WTC11 (cell line): ENCODE measurements at regions not wholly inside any gene's neighbourhood (a gene's known extent, or its start where the extent isn't known, plus 50 kb on each side); places are given as distances from the start of the nearest gene placed in this dataset.

ENCODE experiments used
- ATAC-seq: fragments of 200-7000 bp; cut with Tn5 transposase; 2 replicates; pipeline ENCODE4 v1.10.0; 2021; ENCODE audit warnings: mild to moderate bottlenecking, moderate library complexity
- CTCF ChIA-PET: fragments of 300-600 bp; sonication (Branson Sonifier 250); formaldehyde crosslinking; loops from one replicate; lab custom pipeline; 2021; ENCODE audit warnings: antibody characterized with exemption; lab: Charles Lee
- POLR2A ChIA-PET: fragments of 350-600 bp; sonication (Branson Sonifier 250); formaldehyde crosslinking; loops from one replicate; lab custom pipeline; 2021; ENCODE audit warnings: antibody characterized with exemption; lab: Charles Lee
- DNase-seq: peaks from one replicate; pipeline ENCODE4 v3.0.0; 2021; ENCODE audit warnings: low spot score
- H3K27ac Mint-ChIP-seq: 2 replicates; pipeline ENCODE4 v1.8.0; 2021; ENCODE audit warnings: mixed read lengths
- H3K27me3 Mint-ChIP-seq: 2 replicates; pipeline ENCODE4 v1.8.0; 2021; ENCODE audit warnings: low read depth, mild to moderate bottlenecking, moderate library complexity, mixed read lengths
- H3K36me3 Mint-ChIP-seq: 2 replicates; pipeline ENCODE4 v1.8.0; 2021; ENCODE audit warnings: mixed read lengths
- H3K4me1 Mint-ChIP-seq: 2 replicates; pipeline ENCODE4 v1.8.0; 2022; ENCODE audit warnings: mixed read lengths
- H3K4me3 Mint-ChIP-seq: 2 replicates; pipeline ENCODE4 v1.8.0; 2021; ENCODE audit warnings: mild to moderate bottlenecking, moderate library complexity, mixed read lengths
- H3K9me3 Mint-ChIP-seq: 2 replicates; pipeline ENCODE4 v1.8.0; 2021; ENCODE audit warnings: mixed read lengths
- CBFB ChIP-seq: sonication (generic); formaldehyde crosslinking; IDR thresholded peaks from 2 replicates; pipeline ENCODE4 v1.8.1; 2022; ENCODE audit warnings: mild to moderate bottlenecking, low read depth, missing genetic modification reagents
- ERG ChIP-seq: fragments of 250-450 bp; sonication (Bioruptor Pico); IDR thresholded peaks from 2 replicates; pipeline ENCODE4 v1.8.0; 2021; ENCODE audit warnings: mild to moderate bottlenecking
- NR3C1 ChIP-seq: sonication (generic); formaldehyde crosslinking; conservative IDR thresholded peaks from 2 replicates; pipeline ENCODE4 v1.8.1; 2023; ENCODE audit warnings: low read depth, mild to moderate bottlenecking, missing genetic modification reagents
- RELA ChIP-seq: sonication (generic); formaldehyde crosslinking; IDR thresholded peaks from 2 replicates; pipeline ENCODE4 v1.8.1; 2022; ENCODE audit warnings: missing genetic modification reagents, mild to moderate bottlenecking, borderline replicate concordance
- SMAD4 ChIP-seq: sonication (generic); formaldehyde crosslinking; IDR thresholded peaks from 2 replicates; pipeline ENCODE4 v1.8.0; 2022; ENCODE audit warnings: mild to moderate bottlenecking, missing genetic modification reagents
- SOX15 ChIP-seq: fragments of 250-450 bp; sonication (Bioruptor Pico); IDR thresholded peaks from 2 replicates; pipeline ENCODE4 v1.9.0; 2021; ENCODE audit warnings: mild to moderate bottlenecking
- ZBTB21 ChIP-seq: sonication (generic); formaldehyde crosslinking; IDR thresholded peaks from 2 replicates; pipeline ENCODE4 v1.8.1; 2023; ENCODE audit warnings: mild to moderate bottlenecking, missing genetic modification reagents, borderline replicate concordance
- ZMAT4 ChIP-seq: fragments of 250-450 bp; sonication (Bioruptor Pico); IDR thresholded peaks from 2 replicates; pipeline ENCODE4 v1.9.0; 2021; ENCODE audit warnings: mild to moderate bottlenecking
- ZNF219 ChIP-seq: sonication (generic); formaldehyde crosslinking; IDR thresholded peaks from 2 replicates; pipeline ENCODE4 v1.8.0; 2023; ENCODE audit warnings: missing genetic modification reagents, mild to moderate bottlenecking, borderline replicate concordance
- ZNF317 ChIP-seq: sonication (generic); formaldehyde crosslinking; IDR thresholded peaks from 2 replicates; pipeline ENCODE4 v1.8.1; 2023; ENCODE audit warnings: low read depth, mild to moderate bottlenecking, moderate library complexity, missing genetic modification reagents, borderline replicate concordance
- ZNF396 ChIP-seq: fragments of 250-450 bp; sonication (Bioruptor Pico); IDR thresholded peaks from 2 replicates; pipeline ENCODE4 v1.8.0; 2021; ENCODE audit warnings: mild to moderate bottlenecking, moderate library complexity, borderline replicate concordance
- ZNF416 ChIP-seq: fragments of 250-450 bp; sonication (Bioruptor Pico); IDR thresholded peaks from 2 replicates; pipeline ENCODE4 v1.9.0; 2021; ENCODE audit warnings: mild to moderate bottlenecking, inconsistent platforms
- TF ChIP-seq, protein P1 (sequence below): sonication (generic); formaldehyde crosslinking; conservative IDR thresholded peaks from 2 replicates; pipeline ENCODE4 v1.8.1; 2023; ENCODE audit warnings: mild to moderate bottlenecking, low read depth, missing genetic modification reagents, moderate library complexity
- TF ChIP-seq, protein P2 (sequence below): sonication (generic); formaldehyde crosslinking; IDR thresholded peaks from 2 replicates; pipeline ENCODE4 v1.8.0; 2022; ENCODE audit warnings: mild to moderate bottlenecking, missing genetic modification reagents
- TF ChIP-seq, protein P3 (sequence below): sonication (generic); formaldehyde crosslinking; IDR thresholded peaks from 2 replicates; pipeline ENCODE4 v1.8.1; 2023; ENCODE audit warnings: mild to moderate bottlenecking, missing genetic modification reagents, borderline replicate concordance

- TF ChIP-seq RELA (CRISPR knock-in tag) = no peak
- no peak for TF ChIP-seq SOX15 (CRISPR knock-in tag)
- TF ChIP-seq ZMAT4 (CRISPR knock-in tag) = no peak
- no peak for TF ChIP-seq ZBTB21 (CRISPR knock-in tag)
- TF ChIP-seq, protein P1, sequence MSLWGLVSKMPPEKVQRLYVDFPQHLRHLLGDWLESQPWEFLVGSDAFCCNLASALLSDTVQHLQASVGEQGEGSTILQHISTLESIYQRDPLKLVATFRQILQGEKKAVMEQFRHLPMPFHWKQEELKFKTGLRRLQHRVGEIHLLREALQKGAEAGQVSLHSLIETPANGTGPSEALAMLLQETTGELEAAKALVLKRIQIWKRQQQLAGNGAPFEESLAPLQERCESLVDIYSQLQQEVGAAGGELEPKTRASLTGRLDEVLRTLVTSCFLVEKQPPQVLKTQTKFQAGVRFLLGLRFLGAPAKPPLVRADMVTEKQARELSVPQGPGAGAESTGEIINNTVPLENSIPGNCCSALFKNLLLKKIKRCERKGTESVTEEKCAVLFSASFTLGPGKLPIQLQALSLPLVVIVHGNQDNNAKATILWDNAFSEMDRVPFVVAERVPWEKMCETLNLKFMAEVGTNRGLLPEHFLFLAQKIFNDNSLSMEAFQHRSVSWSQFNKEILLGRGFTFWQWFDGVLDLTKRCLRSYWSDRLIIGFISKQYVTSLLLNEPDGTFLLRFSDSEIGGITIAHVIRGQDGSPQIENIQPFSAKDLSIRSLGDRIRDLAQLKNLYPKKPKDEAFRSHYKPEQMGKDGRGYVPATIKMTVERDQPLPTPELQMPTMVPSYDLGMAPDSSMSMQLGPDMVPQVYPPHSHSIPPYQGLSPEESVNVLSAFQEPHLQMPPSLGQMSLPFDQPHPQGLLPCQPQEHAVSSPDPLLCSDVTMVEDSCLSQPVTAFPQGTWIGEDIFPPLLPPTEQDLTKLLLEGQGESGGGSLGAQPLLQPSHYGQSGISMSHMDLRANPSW (CRISPR knock-in tag) = no peak
- TF ChIP-seq ZNF416 (CRISPR knock-in tag) = no peak
- no peak for TF ChIP-seq ZNF317 (CRISPR knock-in tag)
- TF ChIP-seq ZNF396 (CRISPR knock-in tag) = no peak
- TF ChIP-seq NR3C1 (CRISPR knock-in tag) = no peak
- TF ChIP-seq, all 79 proteins: peak for 0
Measured at GRCh38 chr11:115572551-115572950, 68.3 kb upstream of the CADM1 start (continued).

DNA sequence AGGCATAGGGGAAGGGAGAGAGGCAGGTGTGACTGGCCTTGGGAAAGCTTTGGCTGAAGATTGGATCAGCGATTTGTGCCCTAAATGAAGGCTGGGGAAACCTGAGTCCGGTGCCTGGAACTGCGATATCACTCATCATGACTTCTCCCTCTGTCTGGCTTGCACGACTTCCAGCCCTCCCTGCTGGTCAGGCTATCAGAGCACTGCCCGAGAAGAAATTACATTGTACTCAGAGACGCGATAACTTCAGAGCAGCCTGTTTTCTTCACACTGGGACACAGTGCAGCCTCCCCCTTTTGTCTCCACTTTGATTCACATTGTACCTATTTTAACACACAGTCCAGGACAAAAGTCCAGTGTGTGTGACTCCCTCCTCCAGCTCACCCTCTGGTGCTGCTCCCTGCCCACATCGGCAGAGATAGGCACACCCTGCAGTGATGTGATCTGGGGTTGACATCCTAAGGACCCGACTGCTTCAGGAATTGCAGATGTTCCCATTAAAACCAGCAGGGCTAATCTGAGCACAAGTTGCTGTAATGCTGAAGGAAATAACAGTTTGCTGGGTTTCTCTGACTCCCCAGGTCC is 62.1 kb upstream of the CADM1 start:
- POLR2A ChIA-PET = no interaction called here
- no peak overlapping the region for H3K4me3 Mint-ChIP-seq
- no peak overlapping the region for H3K27ac Mint-ChIP-seq
- H3K4me1 Mint-ChIP-seq = peaks cover 4% of the 10 kb centered on the region
- peaks cover 3% of the 10 kb centered on the region; the same call in 1 of the 2 replicates for H3K27me3 Mint-ChIP-seq
- DNase-seq (no peak), ATAC-seq (0 out of 2 replicates have a peak, but pooled peaks have one; percentile 30)
- H3K9me3 Mint-ChIP-seq = 0 out of 2 replicates have a peak, but pooled peaks cover 3% of the 10 kb centered on the region
- H3K36me3 Mint-ChIP-seq = no peaks in the 10 kb centered on the region
- CTCF ChIA-PET = no interaction called here
- TF ChIP-seq ERG (CRISPR knock-in tag) (no peak), SMAD4 (CRISPR knock-in tag) (no peak), ZNF219 (no peak), CBFB (CRISPR knock-in tag) (no peak)
- TF ChIP-seq, protein P2, sequence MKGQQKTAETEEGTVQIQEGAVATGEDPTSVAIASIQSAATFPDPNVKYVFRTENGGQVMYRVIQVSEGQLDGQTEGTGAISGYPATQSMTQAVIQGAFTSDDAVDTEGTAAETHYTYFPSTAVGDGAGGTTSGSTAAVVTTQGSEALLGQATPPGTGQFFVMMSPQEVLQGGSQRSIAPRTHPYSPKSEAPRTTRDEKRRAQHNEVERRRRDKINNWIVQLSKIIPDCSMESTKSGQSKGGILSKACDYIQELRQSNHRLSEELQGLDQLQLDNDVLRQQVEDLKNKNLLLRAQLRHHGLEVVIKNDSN (CRISPR knock-in tag) = no peak
- TF ChIP-seq, protein P3, sequence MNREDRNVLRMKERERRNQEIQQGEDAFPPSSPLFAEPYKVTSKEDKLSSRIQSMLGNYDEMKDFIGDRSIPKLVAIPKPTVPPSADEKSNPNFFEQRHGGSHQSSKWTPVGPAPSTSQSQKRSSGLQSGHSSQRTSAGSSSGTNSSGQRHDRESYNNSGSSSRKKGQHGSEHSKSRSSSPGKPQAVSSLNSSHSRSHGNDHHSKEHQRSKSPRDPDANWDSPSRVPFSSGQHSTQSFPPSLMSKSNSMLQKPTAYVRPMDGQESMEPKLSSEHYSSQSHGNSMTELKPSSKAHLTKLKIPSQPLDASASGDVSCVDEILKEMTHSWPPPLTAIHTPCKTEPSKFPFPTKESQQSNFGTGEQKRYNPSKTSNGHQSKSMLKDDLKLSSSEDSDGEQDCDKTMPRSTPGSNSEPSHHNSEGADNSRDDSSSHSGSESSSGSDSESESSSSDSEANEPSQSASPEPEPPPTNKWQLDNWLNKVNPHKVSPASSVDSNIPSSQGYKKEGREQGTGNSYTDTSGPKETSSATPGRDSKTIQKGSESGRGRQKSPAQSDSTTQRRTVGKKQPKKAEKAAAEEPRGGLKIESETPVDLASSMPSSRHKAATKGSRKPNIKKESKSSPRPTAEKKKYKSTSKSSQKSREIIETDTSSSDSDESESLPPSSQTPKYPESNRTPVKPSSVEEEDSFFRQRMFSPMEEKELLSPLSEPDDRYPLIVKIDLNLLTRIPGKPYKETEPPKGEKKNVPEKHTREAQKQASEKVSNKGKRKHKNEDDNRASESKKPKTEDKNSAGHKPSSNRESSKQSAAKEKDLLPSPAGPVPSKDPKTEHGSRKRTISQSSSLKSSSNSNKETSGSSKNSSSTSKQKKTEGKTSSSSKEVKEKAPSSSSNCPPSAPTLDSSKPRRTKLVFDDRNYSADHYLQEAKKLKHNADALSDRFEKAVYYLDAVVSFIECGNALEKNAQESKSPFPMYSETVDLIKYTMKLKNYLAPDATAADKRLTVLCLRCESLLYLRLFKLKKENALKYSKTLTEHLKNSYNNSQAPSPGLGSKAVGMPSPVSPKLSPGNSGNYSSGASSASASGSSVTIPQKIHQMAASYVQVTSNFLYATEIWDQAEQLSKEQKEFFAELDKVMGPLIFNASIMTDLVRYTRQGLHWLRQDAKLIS = no peak
